Breast epithelium (tissue), 3 donors: ENCODE measurements at regions not wholly inside any gene's neighbourhood (a gene's known extent, or its start where the extent isn't known, plus 50 kb on each side); places are given as distances from the start of the nearest gene placed in this dataset.

Experiments
- POLR2A ChIP-seq: fragments of 450-650 bp; IDR thresholded peaks from one replicate; pipeline ENCODE4 v1.6.1; 2016; ENCODE audit warnings: antibody characterized with exemption, mild to moderate bottlenecking, moderate library complexity
- POLR2AphosphoS5 ChIP-seq, 3 donors: sonication (generic); formaldehyde crosslinking; IDR thresholded peaks; one replicate each; pipeline ENCODE4 v1.6.1; 2017; ENCODE audit warnings: antibody characterized with exemption in 3 of 3
- TF ChIP-seq, protein P1 (sequence below), 3 donors: fragments of 450-650 bp; IDR thresholded peaks; one replicate each; pipeline ENCODE4 v1.5.1; 2016 to 2017; ENCODE audit warnings: antibody characterized with exemption in 3 of 3, mild to moderate bottlenecking in 3 of 3, moderate library complexity in 3 of 3

- TF ChIP-seq, protein P1, sequence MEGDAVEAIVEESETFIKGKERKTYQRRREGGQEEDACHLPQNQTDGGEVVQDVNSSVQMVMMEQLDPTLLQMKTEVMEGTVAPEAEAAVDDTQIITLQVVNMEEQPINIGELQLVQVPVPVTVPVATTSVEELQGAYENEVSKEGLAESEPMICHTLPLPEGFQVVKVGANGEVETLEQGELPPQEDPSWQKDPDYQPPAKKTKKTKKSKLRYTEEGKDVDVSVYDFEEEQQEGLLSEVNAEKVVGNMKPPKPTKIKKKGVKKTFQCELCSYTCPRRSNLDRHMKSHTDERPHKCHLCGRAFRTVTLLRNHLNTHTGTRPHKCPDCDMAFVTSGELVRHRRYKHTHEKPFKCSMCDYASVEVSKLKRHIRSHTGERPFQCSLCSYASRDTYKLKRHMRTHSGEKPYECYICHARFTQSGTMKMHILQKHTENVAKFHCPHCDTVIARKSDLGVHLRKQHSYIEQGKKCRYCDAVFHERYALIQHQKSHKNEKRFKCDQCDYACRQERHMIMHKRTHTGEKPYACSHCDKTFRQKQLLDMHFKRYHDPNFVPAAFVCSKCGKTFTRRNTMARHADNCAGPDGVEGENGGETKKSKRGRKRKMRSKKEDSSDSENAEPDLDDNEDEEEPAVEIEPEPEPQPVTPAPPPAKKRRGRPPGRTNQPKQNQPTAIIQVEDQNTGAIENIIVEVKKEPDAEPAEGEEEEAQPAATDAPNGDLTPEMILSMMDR (IDR thresholded peaks at IDR 0.05): no peak
- TF ChIP-seq POLR2A (no peak), POLR2AphosphoS5 (IDR thresholded peaks at IDR 0.05) (no peak)
These were observed 514.5 kb upstream of the CDH2 start for GRCh38 chr18:28691496-28691840.
